GM12865 (cell line): ENCODE measurements at regions not wholly inside any gene's neighbourhood (a gene's known extent, or its start where the extent isn't known, plus 50 kb on each side); places are given as distances from the start of the nearest gene placed in this dataset.

ENCODE experiments used
- DNase-seq: peaks from one replicate; pipeline ENCODE4 v3.0.0; 2010; ENCODE audit warnings: low read depth
- H3K4me3 ChIP-seq: 2 replicates; pipeline ENCODE4 v1.5.1; 2011; ENCODE audit warnings: mild to moderate bottlenecking, low read depth, low read length, control low read depth
- CTCF ChIP-seq: IDR thresholded peaks from 2 replicates; pipeline ENCODE4 v1.5.1; 2011; ENCODE audit warnings: low read length, control low read depth, low read depth, inconsistent platforms; ENCODE audit not compliant: insufficient read depth; ENCODE audit errors: missing control alignments

DNA sequence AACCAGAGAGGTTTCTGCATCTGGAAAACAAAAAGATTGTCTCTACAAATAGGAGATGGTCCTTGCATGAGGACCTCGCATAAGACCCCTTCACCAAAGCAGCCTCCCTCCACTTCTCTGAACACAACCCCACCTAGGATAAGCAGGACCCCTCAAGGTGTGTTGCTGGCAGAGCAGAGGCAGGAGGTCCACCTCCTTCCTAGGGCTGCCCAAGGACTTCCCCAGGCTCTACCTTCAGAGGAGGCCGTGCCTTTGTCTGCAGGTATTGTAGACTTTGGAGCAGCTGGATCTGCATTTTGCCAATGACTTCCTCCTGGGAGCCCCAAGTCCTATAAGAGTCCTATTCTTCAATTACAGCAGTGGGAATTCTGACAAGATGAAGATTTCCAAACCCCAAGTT lies 67.3 kb upstream of the TSPAN11 start:
- no peak for TF ChIP-seq CTCF
- H3K4me3 ChIP-seq, result no peak overlapping the region
- DNase-seq, result no peak

DNA sequence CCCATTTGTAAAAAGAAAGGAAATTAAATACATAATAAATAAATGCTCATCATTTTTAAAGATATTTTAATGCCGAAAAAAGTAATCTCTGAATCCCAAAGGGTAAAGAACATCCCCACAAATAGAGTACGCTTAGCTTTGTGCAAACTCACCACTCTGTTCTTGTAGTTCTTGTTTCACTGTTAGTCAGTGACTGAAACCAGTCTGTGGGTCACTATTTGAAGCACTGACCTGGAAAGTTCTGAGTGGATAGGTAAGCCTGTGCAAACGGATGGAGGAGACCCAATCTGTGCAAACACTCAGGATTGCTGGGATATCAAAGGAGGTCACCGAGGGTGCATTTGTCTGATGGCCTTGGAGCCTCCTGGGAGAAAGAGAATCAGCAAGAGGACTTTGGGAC lies 68.1 kb upstream of the TSPAN11 start:
- TF ChIP-seq CTCF, result no peak
- H3K4me3 ChIP-seq, result no peak overlapping the region
- no peak for DNase-seq

GRCh38 chr12:30853561-30854133 lies 72.9 kb upstream of the TSPAN11 start:
- no peak for DNase-seq
- no peak for TF ChIP-seq CTCF

DNA sequence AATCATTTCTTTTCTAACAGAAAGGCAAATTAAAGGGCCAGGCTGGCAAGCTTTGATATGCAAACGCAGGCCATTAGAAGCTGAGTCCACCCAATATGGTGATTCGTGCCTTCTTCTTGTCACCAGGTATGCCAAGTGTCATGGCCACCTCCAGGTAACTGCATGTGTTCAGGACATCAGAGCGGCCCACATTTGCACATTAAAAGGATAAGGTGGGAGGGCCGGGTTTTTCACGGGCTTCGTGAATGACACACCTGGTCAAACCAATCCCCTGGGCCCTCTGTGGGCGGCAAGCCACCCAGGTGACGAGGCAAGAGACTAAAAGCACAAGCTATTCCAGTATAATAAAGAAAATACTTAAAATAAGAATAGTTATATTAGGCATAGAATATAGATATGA lies 75.9 kb upstream of the TSPAN11 start:
- TF ChIP-seq CTCF, result no peak
- H3K4me3 ChIP-seq, result peak overlapping the region; percentile 74

More at GRCh38 chr12:30853561-30854133, 72.9 kb upstream of the TSPAN11 start:
- no peak overlapping the region for H3K4me3 ChIP-seq

GRCh38 chr12:30847259-30847658 lies 79.3 kb upstream of the TSPAN11 start:
- TF ChIP-seq CTCF, result peak; percentile 61
- DNase-seq, result peak; percentile 83
- H3K4me3 ChIP-seq, result no peak overlapping the region

More for the DNA sequence above, 75.9 kb upstream of the TSPAN11 start:
- DNase-seq, result no peak

DNA sequence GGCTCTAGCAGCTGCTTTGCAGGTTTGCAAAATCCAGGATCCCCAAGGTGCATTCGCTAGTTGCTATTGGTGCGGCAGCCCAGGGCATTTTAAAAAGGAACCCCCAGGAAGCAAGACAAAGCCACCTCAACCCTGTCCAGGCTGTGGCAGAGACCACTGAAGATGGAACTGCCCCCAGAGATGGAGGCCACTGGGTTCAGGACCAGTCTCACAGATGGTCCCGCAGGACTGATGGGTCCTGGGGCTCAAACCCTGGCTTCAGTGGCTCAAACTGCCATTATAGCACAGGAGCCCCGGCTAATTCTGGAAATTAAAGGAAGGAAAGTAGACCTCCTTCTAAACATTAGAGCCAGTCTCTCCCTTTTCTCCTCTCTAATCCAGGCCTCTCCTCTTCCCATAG lies 79.8 kb upstream of the TSPAN11 start:
- no peak overlapping the region for H3K4me3 ChIP-seq
- no peak for TF ChIP-seq CTCF
- DNase-seq, result no peak

- H3K4me3 ChIP-seq, result no peak overlapping the region
- no peak for DNase-seq
- TF ChIP-seq CTCF, result no peak
Measured at GRCh38 chr12:30845676-30846075, 80.9 kb upstream of the TSPAN11 start.
